ENCODE measurements at regions not wholly inside any gene's neighbourhood (a gene's known extent, or its start where the extent isn't known, plus 50 kb on each side); places are given as distances from the start of the nearest gene placed in this dataset.

DNA sequence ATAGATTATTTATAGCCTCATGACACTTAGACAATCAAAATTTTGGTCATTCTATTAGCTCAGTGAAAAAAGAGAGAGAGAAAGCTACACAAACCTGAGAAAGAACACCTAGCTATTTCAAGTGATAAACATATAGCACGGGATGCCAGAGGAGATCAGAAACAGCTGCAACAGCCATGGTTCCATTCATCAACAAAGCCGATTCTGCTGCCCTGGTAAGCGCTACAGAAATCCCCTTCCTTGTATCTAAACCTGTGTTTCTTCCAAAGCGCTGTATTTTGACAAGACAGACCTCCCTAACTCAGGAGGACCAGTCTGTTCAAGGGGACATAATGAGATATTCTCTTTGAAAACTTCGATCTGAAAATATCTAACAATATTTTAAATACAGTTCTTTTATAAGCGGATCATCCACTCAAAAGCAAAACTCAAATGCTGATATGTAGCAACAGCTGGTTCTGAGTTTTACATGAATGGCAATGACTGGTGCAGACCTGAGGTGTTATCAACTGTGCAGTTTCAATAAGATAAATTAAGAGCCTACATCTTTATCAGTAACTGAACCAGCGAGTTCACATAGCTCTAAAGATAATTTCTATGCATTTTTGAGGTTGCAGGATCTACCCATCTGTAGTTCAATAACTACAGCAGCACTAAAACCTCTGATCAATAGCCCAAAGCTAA lies 447.8 kb downstream of the FRK start:
- TF ChIP-seq, protein P1, sequence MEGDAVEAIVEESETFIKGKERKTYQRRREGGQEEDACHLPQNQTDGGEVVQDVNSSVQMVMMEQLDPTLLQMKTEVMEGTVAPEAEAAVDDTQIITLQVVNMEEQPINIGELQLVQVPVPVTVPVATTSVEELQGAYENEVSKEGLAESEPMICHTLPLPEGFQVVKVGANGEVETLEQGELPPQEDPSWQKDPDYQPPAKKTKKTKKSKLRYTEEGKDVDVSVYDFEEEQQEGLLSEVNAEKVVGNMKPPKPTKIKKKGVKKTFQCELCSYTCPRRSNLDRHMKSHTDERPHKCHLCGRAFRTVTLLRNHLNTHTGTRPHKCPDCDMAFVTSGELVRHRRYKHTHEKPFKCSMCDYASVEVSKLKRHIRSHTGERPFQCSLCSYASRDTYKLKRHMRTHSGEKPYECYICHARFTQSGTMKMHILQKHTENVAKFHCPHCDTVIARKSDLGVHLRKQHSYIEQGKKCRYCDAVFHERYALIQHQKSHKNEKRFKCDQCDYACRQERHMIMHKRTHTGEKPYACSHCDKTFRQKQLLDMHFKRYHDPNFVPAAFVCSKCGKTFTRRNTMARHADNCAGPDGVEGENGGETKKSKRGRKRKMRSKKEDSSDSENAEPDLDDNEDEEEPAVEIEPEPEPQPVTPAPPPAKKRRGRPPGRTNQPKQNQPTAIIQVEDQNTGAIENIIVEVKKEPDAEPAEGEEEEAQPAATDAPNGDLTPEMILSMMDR (IDR thresholded peaks at IDR 0.05; ENCODE audit: insufficient read depth, low read length, poor library complexity, severe bottlenecking) = no peak
- H3K4me3 ChIP-seq (replicated peaks; ENCODE audit: low read depth, low read length) = no peak overlapping the region
- DNase-seq (ENCODE audit: extremely low read depth, insufficient read length) = no peak
- no peaks in the 10 kb centered on the region for H3K36me3 ChIP-seq (ENCODE audit: control insufficient read depth, insufficient read depth, low read length)
- no peaks in the 10 kb centered on the region for H3K27me3 ChIP-seq (replicated peaks; ENCODE audit: control insufficient read depth, insufficient read depth, low read length)

DNA sequence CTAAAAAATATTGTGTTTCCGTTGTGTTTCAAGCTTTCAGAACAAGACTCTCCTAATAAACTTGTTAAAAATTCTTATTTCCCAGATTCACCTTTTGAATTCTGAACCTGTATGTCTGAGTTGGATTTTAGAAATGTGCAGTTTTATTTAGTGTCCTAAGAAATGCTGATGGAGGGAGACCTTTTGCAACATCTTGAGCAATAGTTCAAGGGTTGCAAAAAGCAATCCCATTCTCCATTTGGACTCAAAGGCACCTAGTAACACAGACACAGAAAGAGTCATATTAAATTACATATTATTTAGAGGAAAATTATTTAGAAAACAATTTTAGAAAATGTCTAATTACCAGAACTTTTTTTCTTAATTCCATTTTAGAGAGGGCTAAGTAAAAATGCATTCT lies 448.5 kb downstream of the FRK start:
- H3K27me3 ChIP-seq (replicated peaks; ENCODE audit: control insufficient read depth, insufficient read depth, low read length) = no peaks in the 10 kb centered on the region
- TF ChIP-seq, protein P1 (IDR thresholded peaks at IDR 0.05; ENCODE audit: insufficient read depth, low read length, poor library complexity, severe bottlenecking) = no peak
- H3K4me3 ChIP-seq (replicated peaks; ENCODE audit: low read depth, low read length) = no peak overlapping the region
- DNase-seq (ENCODE audit: extremely low read depth, insufficient read length) = no peak
- H3K36me3 ChIP-seq (ENCODE audit: control insufficient read depth, insufficient read depth, low read length) = no peaks in the 10 kb centered on the region

- DNase-seq (ENCODE audit: extremely low read depth, insufficient read length) = no peak
- H3K27me3 ChIP-seq (replicated peaks; ENCODE audit: control insufficient read depth, insufficient read depth, low read length) = no peaks in the 10 kb centered on the region
- TF ChIP-seq, protein P1 (IDR thresholded peaks at IDR 0.05; ENCODE audit: insufficient read depth, low read length, poor library complexity, severe bottlenecking) = no peak
- H3K36me3 ChIP-seq (ENCODE audit: control insufficient read depth, insufficient read depth, low read length) = no peaks in the 10 kb centered on the region
- H3K4me3 ChIP-seq (replicated peaks; ENCODE audit: low read depth, low read length) = no peak overlapping the region
Observed at GRCh38 chr6:115610696-115611095, 450.0 kb downstream of the FRK start.

- Histone ChIP-seq H3K27me3 (replicated peaks; ENCODE audit: control insufficient read depth, insufficient read depth, low read length) (no peaks in the 10 kb centered on the region), H3K36me3 (ENCODE audit: control insufficient read depth, insufficient read depth, low read length) (no peaks in the 10 kb centered on the region), H3K4me3 (replicated peaks; ENCODE audit: low read depth, low read length) (no peak overlapping the region)
- no peak for DNase-seq (ENCODE audit: extremely low read depth, insufficient read length)
- TF ChIP-seq, protein P1 (IDR thresholded peaks at IDR 0.05; ENCODE audit: insufficient read depth, low read length, poor library complexity, severe bottlenecking) = no peak
Observed at GRCh38 chr6:115609111-115609510, 451.6 kb downstream of the FRK start.

- H3K36me3 ChIP-seq (ENCODE audit: control insufficient read depth, insufficient read depth, low read length) = no peaks in the 10 kb centered on the region
- no peaks in the 10 kb centered on the region for H3K27me3 ChIP-seq (replicated peaks; ENCODE audit: control insufficient read depth, insufficient read depth, low read length)
- H3K4me3 ChIP-seq (replicated peaks; ENCODE audit: low read depth, low read length) = no peak overlapping the region
- no peak for DNase-seq (ENCODE audit: extremely low read depth, insufficient read length)
- TF ChIP-seq, protein P1 (IDR thresholded peaks at IDR 0.05; ENCODE audit: insufficient read depth, low read length, poor library complexity, severe bottlenecking) = no peak
Observed at GRCh38 chr6:115602466-115602865, 458.2 kb downstream of the FRK start.

DNA sequence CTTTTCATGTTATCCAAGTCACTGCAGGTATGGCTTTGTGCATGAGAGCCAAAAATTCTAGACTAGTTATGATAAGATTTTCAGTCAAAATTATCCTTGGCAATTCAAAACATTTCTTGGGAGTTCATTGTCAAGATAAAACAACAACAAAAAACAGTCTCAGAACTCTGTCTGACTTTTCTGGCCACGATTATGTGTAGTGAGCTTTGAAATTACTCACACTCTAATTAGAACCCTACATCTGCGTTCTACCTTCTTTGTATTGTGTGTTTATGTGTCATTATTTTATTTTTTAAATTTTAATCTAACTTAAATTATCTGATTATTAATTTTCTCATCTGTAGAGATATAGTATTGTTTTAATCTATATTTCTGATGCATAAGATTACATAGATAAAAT lies 459.2 kb downstream of the FRK start:
- Histone ChIP-seq H3K4me3 (replicated peaks; ENCODE audit: low read depth, low read length) (no peak overlapping the region), H3K27me3 (replicated peaks; ENCODE audit: control insufficient read depth, insufficient read depth, low read length) (no peaks in the 10 kb centered on the region), H3K36me3 (ENCODE audit: control insufficient read depth, insufficient read depth, low read length) (no peaks in the 10 kb centered on the region)
- no peak for DNase-seq (ENCODE audit: extremely low read depth, insufficient read length)
- TF ChIP-seq, protein P1 (IDR thresholded peaks at IDR 0.05; ENCODE audit: insufficient read depth, low read length, poor library complexity, severe bottlenecking) = no peak
